Transverse colon (tissue), 4 donors: ENCODE measurements at regions not wholly inside any gene's neighbourhood (a gene's known extent, or its start where the extent isn't known, plus 50 kb on each side); places are given as distances from the start of the nearest gene placed in this dataset.
"Not testable (repeated sequence)": the region's sequence is repeated elsewhere in the genome, so short reads cannot be mapped to it uniquely, and the experiment has no call there.

Experiments used
- DNase-seq: peaks from one replicate; pipeline ENCODE4 v3.0.0-alpha.2; 2019
- H3K27ac ChIP-seq, 4 donors: fragments of 200-600 bp; sonication (generic); 2 replicates each; pipeline ENCODE4 v1.5.1; 2016 to 2018; ENCODE audit warnings: inconsistent platforms in 4 of 4
- H3K27me3 ChIP-seq: fragments of 200-600 bp; sonication (generic); 2 replicates; pipeline ENCODE4 v1.5.1; 2017; ENCODE audit warnings: inconsistent platforms
- H3K36me3 ChIP-seq, 4 donors: fragments of 200-600 bp; sonication (generic); 2 replicates each; pipeline ENCODE4 v1.5.1; 2017 to 2019; ENCODE audit warnings: inconsistent platforms in 4 of 4
- H3K4me1 ChIP-seq, 4 donors: fragments of 200-600 bp; sonication (generic); 2 replicates each; pipeline ENCODE4 v1.5.1; 2017 to 2020; ENCODE audit warnings: inconsistent platforms in 4 of 4
- H3K4me3 ChIP-seq, 4 donors: fragments of 200-600 bp; sonication (generic); 1 replicate in 1 of 4; 2 replicates in 3 of 4; pipeline versions ENCODE4 v1.5.1 to v1.6.1; 2017 to 2019; ENCODE audit warnings: inconsistent platforms in 4 of 4
- H3K9me3 ChIP-seq, 2 donors: fragments of 200-600 bp; sonication (generic); 2 replicates each; pipeline ENCODE4 v1.5.1; 2017 to 2019; ENCODE audit warnings: inconsistent platforms in 2 of 2
- CTCF ChIP-seq, 5 experiments: fragments of 200-600 bp in 3 of 5; fragments of 450-650 bp in 2 of 5; sonication (generic) in 3 of 5; IDR thresholded peaks; 1 replicate in 2 of 5; 2 replicates in 3 of 5; pipeline ENCODE4 v1.5.1; 2016 to 2017; ENCODE audit warnings: antibody characterized with exemption in 5 of 5, inconsistent platforms in 3 of 5, mild to moderate bottlenecking in 2 of 5, moderate library complexity in 1 of 5
- EP300 ChIP-seq: sonication (generic); formaldehyde crosslinking; IDR thresholded peaks from one replicate; pipeline ENCODE4 v1.6.1; 2017; ENCODE audit warnings: antibody characterized with exemption, low read depth
- POLR2A ChIP-seq: fragments of 450-650 bp; IDR thresholded peaks from one replicate; pipeline ENCODE4 v1.6.1; 2016; ENCODE audit warnings: antibody characterized with exemption, mild to moderate bottlenecking, moderate library complexity
- POLR2AphosphoS5 ChIP-seq, 3 donors: sonication (generic); formaldehyde crosslinking; IDR thresholded peaks; one replicate each; pipeline ENCODE4 v1.6.1; 2016; ENCODE audit warnings: antibody characterized with exemption in 3 of 3
- WGBS, 2 donors: methylation state at CpG; one replicate each; pipeline ENCODE4 v1.1.5; 2018; ENCODE audit warnings: low coverage in 1 of 2; 5-methylcytosine and 5-hydroxymethylcytosine counted together
- in situ Hi-C, 4 donors: fragments of 200-750 bp; cut with MboI; loops; one replicate each; pipeline versions ENCODE4 v1.15.0 to v1.15.1; 2017; ENCODE audit warnings: low sequenced_read_pairs in 3 of 4, low pct_ligation_motif_present in 1 of 4, low pct_unique_long_range_greater_than_20kb in 1 of 4
- intact Hi-C: fragments of 100-400 bp; cut with DNase I; formaldehyde crosslinking; loops from one replicate; pipeline ENCODE4 v1.15.1; 2023; ENCODE audit warnings: low total_unique reads

- intact Hi-C loops, result no loop called here
Observed at GRCh38 chr17:62307196-62307595, 73.2 kb upstream of the EFCAB3 start.

GRCh38 chr17:62303476-62303875 lies 76.9 kb upstream of the EFCAB3 start:
- no peak for DNase-seq
- intact Hi-C loops, result no loop called here

More at GRCh38 chr17:62307196-62307595, 73.2 kb upstream of the EFCAB3 start:
- Histone ChIP-seq H3K27ac (no peak overlapping the region), H3K4me1 (peaks cover 0 to 15% (median 0%) of the 10 kb centered on the region in 4 donors), H3K27me3 (peaks cover 4% of the 10 kb centered on the region), H3K9me3 (no peaks in the 10 kb centered on the region), H3K36me3 (no peaks in the 10 kb centered on the region), H3K4me3 (no peak overlapping the region)
- TF ChIP-seq CTCF (IDR thresholded peaks at IDR 0.05) (no peak), POLR2A (no peak), POLR2AphosphoS5 (IDR thresholded peaks at IDR 0.05) (no peak), EP300 (no peak)
- no peak for DNase-seq
- in situ Hi-C loops, result no loop called here
- WGBS, 2 donors, result 0 to 10% methylated on average over 2 of the region's 2 CpGs

GRCh38 chr17:62300697-62301096 lies 79.7 kb upstream of the EFCAB3 start:
- intact Hi-C loops, result no loop called here
- 84 to 95% methylated on average over 4 of the region's 4 CpGs for WGBS, 2 donors

More at GRCh38 chr17:62303476-62303875, 76.9 kb upstream of the EFCAB3 start:
- no peak overlapping the region for H3K27ac ChIP-seq
- no peak overlapping the region for H3K4me3 ChIP-seq
- in situ Hi-C loops, result no loop called here
- TF ChIP-seq POLR2AphosphoS5 (IDR thresholded peaks at IDR 0.05), result no peak
- no peak for TF ChIP-seq POLR2A
- no peak for TF ChIP-seq EP300
- TF ChIP-seq CTCF (IDR thresholded peaks at IDR 0.05), result no peak
- H3K4me1 ChIP-seq, result peaks cover 0 to 15% (median 0%) of the 10 kb centered on the region in 4 donors
- no peaks in the 10 kb centered on the region for H3K36me3 ChIP-seq
- no peaks in the 10 kb centered on the region for H3K9me3 ChIP-seq
- peaks cover 4% of the 10 kb centered on the region for H3K27me3 ChIP-seq

GRCh38 chr17:62275290-62275689 lies 105.1 kb upstream of the EFCAB3 start:
- H3K4me3 ChIP-seq, intact Hi-C loops, DNase-seq, in situ Hi-C loops, H3K36me3 ChIP-seq, H3K27me3 ChIP-seq, H3K27ac ChIP-seq, H3K4me1 ChIP-seq, H3K9me3 ChIP-seq: not testable (repeated sequence)
- 95% methylated on average over 4 of the region's 14 CpGs; no CpG with 5 or more reads in 1 of the 2 donors for WGBS, 2 donors

More at GRCh38 chr17:62300697-62301096, 79.7 kb upstream of the EFCAB3 start:
- Histone ChIP-seq H3K4me3 (no peak overlapping the region), H3K36me3 (no peaks in the 10 kb centered on the region), H3K27ac (no peak overlapping the region), H3K27me3 (no peaks in the 10 kb centered on the region), H3K9me3 (no peaks in the 10 kb centered on the region), H3K4me1 (no peaks in the 10 kb centered on the region)
- no peak for TF ChIP-seq CTCF (IDR thresholded peaks at IDR 0.05)
- TF ChIP-seq POLR2AphosphoS5 (IDR thresholded peaks at IDR 0.05), result no peak
- no peak for TF ChIP-seq POLR2A
- TF ChIP-seq EP300, result no peak
- DNase-seq, result no peak
- in situ Hi-C loops, result no loop called here

GRCh38 chr17:62268361-62268760 lies 112.0 kb upstream of the EFCAB3 start:
- in situ Hi-C loops, H3K4me1 ChIP-seq, intact Hi-C loops, H3K4me3 ChIP-seq, H3K9me3 ChIP-seq, H3K27me3 ChIP-seq, H3K36me3 ChIP-seq, H3K27ac ChIP-seq, DNase-seq: not testable (repeated sequence)
- WGBS, 2 donors, result 86% methylated on average over 9 of the region's 12 CpGs; no CpG with 5 or more reads in 1 of the 2 donors

GRCh38 chr17:62264974-62265373 lies 115.4 kb upstream of the EFCAB3 start:
- H3K36me3 ChIP-seq, H3K27me3 ChIP-seq, DNase-seq, H3K27ac ChIP-seq, in situ Hi-C loops, H3K4me1 ChIP-seq, H3K9me3 ChIP-seq, H3K4me3 ChIP-seq, intact Hi-C loops: not testable (repeated sequence)
- WGBS, 2 donors, result no CpG with 5 or more reads among the region's 15 CpGs

GRCh38 chr17:62255791-62256190 lies 124.6 kb upstream of the EFCAB3 start:
- H3K36me3 ChIP-seq, H3K4me1 ChIP-seq, intact Hi-C loops, H3K9me3 ChIP-seq, DNase-seq, in situ Hi-C loops, H3K27ac ChIP-seq, H3K27me3 ChIP-seq, H3K4me3 ChIP-seq: not testable (repeated sequence)
- 52 to 54% methylated on average over 4 to 6 of the region's 6 CpGs for WGBS, 2 donors

- H3K36me3 ChIP-seq, DNase-seq, H3K4me3 ChIP-seq, H3K27ac ChIP-seq, intact Hi-C loops, H3K9me3 ChIP-seq, in situ Hi-C loops, H3K27me3 ChIP-seq, H3K4me1 ChIP-seq: not testable (repeated sequence)
- 12 to 18% methylated on average over 6 to 7 of the region's 7 CpGs for WGBS, 2 donors
Observed at GRCh38 chr17:62242076-62242475, 138.3 kb upstream of the EFCAB3 start.
